Loucy (cell line): ENCODE measurements at regions not wholly inside any gene's neighbourhood (a gene's known extent, or its start where the extent isn't known, plus 50 kb on each side); places are given as distances from the start of the nearest gene placed in this dataset.

ENCODE experiments used
- H2AFZ ChIP-seq: fragments of 200-600 bp; sonication (generic); 2 replicates; pipeline ENCODE4 v1.6.0; 2016; ENCODE audit warnings: antibody characterized with exemption, mild to moderate bottlenecking, low read length, moderate library complexity
- H3F3A ChIP-seq: fragments of 200-600 bp; 2 replicates; pipeline ENCODE4 v1.6.0; 2016; ENCODE audit warnings: antibody characterized with exemption, low read depth, mild to moderate bottlenecking
- H3K27me3 ChIP-seq: fragments of 200-600 bp; sonication (generic); 2 replicates; pipeline ENCODE4 v1.6.1; 2014; ENCODE audit warnings: low read length, mild to moderate bottlenecking; ENCODE audit not compliant: insufficient read depth, poor library complexity, severe bottlenecking
- H3K36me3 ChIP-seq: fragments of 200-600 bp; sonication (generic); 2 replicates; pipeline ENCODE4 v1.6.1; 2016; ENCODE audit warnings: low read length; ENCODE audit not compliant: insufficient read depth
- H3K4me1 ChIP-seq: fragments of 200-600 bp; sonication (generic); 2 replicates; pipeline ENCODE4 v1.5.1; 2014; ENCODE audit warnings: low read length, mild to moderate bottlenecking; ENCODE audit not compliant: insufficient read depth, poor library complexity, severe bottlenecking
- H3K4me2 ChIP-seq: fragments of 200-600 bp; sonication (generic); 2 replicates; pipeline ENCODE4 v1.6.0; 2014; ENCODE audit warnings: antibody characterized with exemption, low read length, low read depth, mild to moderate bottlenecking; ENCODE audit not compliant: poor library complexity, severe bottlenecking
- H3K4me3 ChIP-seq: fragments of 200-600 bp; sonication (generic); 2 replicates; pipeline ENCODE4 v1.5.1; 2014; ENCODE audit warnings: low read length, mild to moderate bottlenecking, mixed read lengths; ENCODE audit not compliant: poor library complexity, severe bottlenecking
- H3K79me2 ChIP-seq: fragments of 200-600 bp; sonication (generic); 2 replicates; pipeline ENCODE4 v1.6.1; 2014; ENCODE audit warnings: low read length; ENCODE audit not compliant: insufficient read depth
- H3K9ac ChIP-seq: fragments of 200-600 bp; sonication (generic); 2 replicates; pipeline ENCODE4 v1.6.0; 2014; ENCODE audit warnings: mild to moderate bottlenecking, low read depth, low read length, moderate library complexity; ENCODE audit not compliant: poor library complexity, severe bottlenecking
- H3K9me2 ChIP-seq: fragments of 200-600 bp; sonication (generic); replicated peaks from 2 replicates; pipeline ENCODE4 v1.6.1; 2016; ENCODE audit warnings: low read depth, low read length, mixed read lengths
- H3K9me3 ChIP-seq: fragments of 200-600 bp; sonication (generic); 2 replicates; pipeline ENCODE4 v1.6.1; 2014; ENCODE audit warnings: mild to moderate bottlenecking, antibody characterized with exemption, low read length, low read depth; ENCODE audit not compliant: insufficient read depth
- H4K20me1 ChIP-seq: fragments of 200-600 bp; sonication (generic); 2 replicates; pipeline ENCODE4 v1.6.0; 2014; ENCODE audit warnings: antibody characterized with exemption, low read length, mild to moderate bottlenecking; ENCODE audit not compliant: insufficient read depth, poor library complexity, severe bottlenecking
- CTCF ChIP-seq: fragments of 200-600 bp; sonication (generic); conservative IDR thresholded peaks from 2 replicates; pipeline ENCODE4 v1.5.1; 2014; ENCODE audit warnings: mild to moderate bottlenecking, antibody characterized with exemption, low read length
- EZH2phosphoT487 ChIP-seq: fragments of 200-600 bp; IDR thresholded peaks from 2 replicates; pipeline ENCODE4 v1.6.1; 2018; ENCODE audit warnings: antibody characterized with exemption, mild to moderate bottlenecking, moderate library complexity, borderline replicate concordance

GRCh38 chr13:73988461-73988860 lies 145.7 kb downstream of the KLF12 start:
- Histone ChIP-seq H3K4me2 (peak overlapping the region; percentile 3), H3F3A (0 out of 2 replicates have a peak, but pooled peaks cover 4% of the 10 kb centered on the region), H3K9me3 (no peaks in the 10 kb centered on the region), H3K9ac (no peak overlapping the region), H3K27me3 (no peaks in the 10 kb centered on the region), H3K4me1 (peaks cover 56% of the 10 kb centered on the region), H3K36me3 (0 out of 2 replicates have a peak, but pooled peaks cover 6% of the 10 kb centered on the region), H2AFZ (no peak overlapping the region), H3K79me2 (peaks cover 29% of the 10 kb centered on the region; the same call in 1 of the 2 replicates), H4K20me1 (peaks cover 13% of the 10 kb centered on the region), H3K4me3 (no peak overlapping the region), H3K9me2 (no peaks in the 10 kb centered on the region)
- TF ChIP-seq EZH2phosphoT487 (no peak), CTCF (no peak)

- TF ChIP-seq EZH2phosphoT487 (no peak), CTCF (no peak)
- H3K9me3 ChIP-seq = no peaks in the 10 kb centered on the region
- no peak overlapping the region for H2AFZ ChIP-seq
- H3K9me2 ChIP-seq = no peaks in the 10 kb centered on the region
- H3F3A ChIP-seq = 0 out of 2 replicates have a peak, but pooled peaks cover 4% of the 10 kb centered on the region
- H3K36me3 ChIP-seq = 0 out of 2 replicates have a peak, but pooled peaks cover 6% of the 10 kb centered on the region
- no peak overlapping the region for H3K4me3 ChIP-seq
- H4K20me1 ChIP-seq = peaks cover 13% of the 10 kb centered on the region
- H3K9ac ChIP-seq = no peak overlapping the region
- no peaks in the 10 kb centered on the region for H3K27me3 ChIP-seq
- no peak overlapping the region for H3K4me2 ChIP-seq
- H3K4me1 ChIP-seq = peaks cover 56% of the 10 kb centered on the region
- H3K79me2 ChIP-seq = peaks cover 29% of the 10 kb centered on the region; the same call in 1 of the 2 replicates
These were observed 146.6 kb downstream of the KLF12 start for GRCh38 chr13:73987618-73988017.

GRCh38 chr13:73985783-73986182 lies 148.4 kb downstream of the KLF12 start:
- H3K79me2 ChIP-seq = peaks cover 32% of the 10 kb centered on the region; the same call in 1 of the 2 replicates
- no peak for TF ChIP-seq CTCF
- no peak for TF ChIP-seq EZH2phosphoT487
- peaks cover 43% of the 10 kb centered on the region for H3K4me1 ChIP-seq
- no peak overlapping the region for H3K4me2 ChIP-seq
- no peaks in the 10 kb centered on the region for H3K9me2 ChIP-seq
- no peak overlapping the region for H3K4me3 ChIP-seq
- no peak overlapping the region for H3K9ac ChIP-seq
- H2AFZ ChIP-seq = no peak overlapping the region
- H3K9me3 ChIP-seq = no peaks in the 10 kb centered on the region
- H3K27me3 ChIP-seq = no peaks in the 10 kb centered on the region
- 0 out of 2 replicates have a peak, but pooled peaks cover 4% of the 10 kb centered on the region for H3F3A ChIP-seq
- H3K36me3 ChIP-seq = 0 out of 2 replicates have a peak, but pooled peaks cover 6% of the 10 kb centered on the region
- H4K20me1 ChIP-seq = peaks cover 13% of the 10 kb centered on the region
